ENCODE measurements at regions not wholly inside any gene's neighbourhood (a gene's known extent, or its start where the extent isn't known, plus 50 kb on each side); places are given as distances from the start of the nearest gene placed in this dataset.

DNA sequence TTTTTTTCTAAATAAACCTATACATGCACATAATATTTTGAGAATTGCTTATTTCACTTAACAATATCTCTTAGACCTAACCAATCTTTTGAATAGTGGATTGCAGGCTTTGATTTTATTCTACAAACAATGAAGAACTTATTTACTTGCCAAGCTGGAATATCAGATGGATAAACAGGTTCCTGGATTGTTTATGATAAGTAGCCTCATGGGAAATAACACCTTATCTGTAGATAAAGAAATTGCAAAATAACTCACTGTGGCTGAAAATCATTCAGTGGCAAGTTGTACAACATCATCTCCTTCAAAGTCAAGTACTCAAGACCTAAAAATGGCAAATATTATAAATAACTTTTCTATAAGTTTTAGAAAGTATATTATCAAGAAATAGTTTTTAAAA lies 335.4 kb upstream of the ATP2B1 start:
- H3K9me3 Mint-ChIP-seq: peaks cover 3% of the 10 kb centered on the region
- H3K36me3 Mint-ChIP-seq (ENCODE audit: low read depth): no peaks in the 10 kb centered on the region
- H3K27me3 Mint-ChIP-seq (ENCODE audit: low read depth): no peaks in the 10 kb centered on the region
- no peak overlapping the region for H3K4me3 Mint-ChIP-seq
- H3K27ac Mint-ChIP-seq: no peak overlapping the region
- H3K4me1 Mint-ChIP-seq: no peaks in the 10 kb centered on the region
- TF ChIP-seq, protein P1, sequence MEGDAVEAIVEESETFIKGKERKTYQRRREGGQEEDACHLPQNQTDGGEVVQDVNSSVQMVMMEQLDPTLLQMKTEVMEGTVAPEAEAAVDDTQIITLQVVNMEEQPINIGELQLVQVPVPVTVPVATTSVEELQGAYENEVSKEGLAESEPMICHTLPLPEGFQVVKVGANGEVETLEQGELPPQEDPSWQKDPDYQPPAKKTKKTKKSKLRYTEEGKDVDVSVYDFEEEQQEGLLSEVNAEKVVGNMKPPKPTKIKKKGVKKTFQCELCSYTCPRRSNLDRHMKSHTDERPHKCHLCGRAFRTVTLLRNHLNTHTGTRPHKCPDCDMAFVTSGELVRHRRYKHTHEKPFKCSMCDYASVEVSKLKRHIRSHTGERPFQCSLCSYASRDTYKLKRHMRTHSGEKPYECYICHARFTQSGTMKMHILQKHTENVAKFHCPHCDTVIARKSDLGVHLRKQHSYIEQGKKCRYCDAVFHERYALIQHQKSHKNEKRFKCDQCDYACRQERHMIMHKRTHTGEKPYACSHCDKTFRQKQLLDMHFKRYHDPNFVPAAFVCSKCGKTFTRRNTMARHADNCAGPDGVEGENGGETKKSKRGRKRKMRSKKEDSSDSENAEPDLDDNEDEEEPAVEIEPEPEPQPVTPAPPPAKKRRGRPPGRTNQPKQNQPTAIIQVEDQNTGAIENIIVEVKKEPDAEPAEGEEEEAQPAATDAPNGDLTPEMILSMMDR (IDR thresholded peaks at IDR 0.05; ENCODE audit: unreplicated experiment in 3 of 3): no peak

DNA sequence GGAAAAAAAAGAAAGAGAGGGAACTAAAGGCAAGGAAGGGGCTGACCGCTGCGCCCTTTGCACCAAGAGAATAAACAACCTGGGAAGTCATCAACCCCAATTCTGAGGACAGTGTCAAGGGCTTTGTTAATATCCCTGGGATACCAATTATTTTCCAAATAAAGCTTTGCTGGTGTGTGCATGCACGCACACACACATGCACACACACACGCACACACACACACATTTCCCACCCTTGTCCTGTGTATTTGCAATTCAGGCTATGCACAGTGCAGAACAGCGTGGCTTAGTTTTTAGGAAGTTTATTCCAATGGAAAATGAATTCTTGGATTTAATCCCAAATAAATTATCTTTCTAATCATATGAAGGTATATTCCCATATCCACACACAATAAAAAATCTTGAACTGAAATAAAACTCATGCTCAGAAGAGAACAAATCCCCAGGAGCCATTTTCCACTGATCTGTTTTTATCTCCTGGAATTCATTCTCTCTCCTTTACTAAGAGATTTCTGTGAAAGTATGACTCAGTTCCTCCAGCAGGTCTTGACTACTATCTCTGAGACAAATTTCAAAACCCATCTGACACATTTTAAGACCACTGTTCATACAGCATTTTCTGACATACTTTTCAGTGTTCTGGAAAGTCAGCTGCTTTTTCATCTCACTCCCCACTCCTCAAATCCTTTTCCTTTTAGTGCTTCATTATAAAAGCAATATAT lies 334.4 kb upstream of the ATP2B1 start:
- peaks cover under 1% of the 10 kb centered on the region for H3K4me1 Mint-ChIP-seq
- H3K36me3 Mint-ChIP-seq (ENCODE audit: low read depth): no peaks in the 10 kb centered on the region
- no peak overlapping the region for H3K27ac Mint-ChIP-seq
- H3K4me3 Mint-ChIP-seq: no peak overlapping the region
- H3K27me3 Mint-ChIP-seq (ENCODE audit: low read depth): no peaks in the 10 kb centered on the region
- peaks cover 3% of the 10 kb centered on the region for H3K9me3 Mint-ChIP-seq
- TF ChIP-seq, protein P1 (IDR thresholded peaks at IDR 0.05; ENCODE audit: unreplicated experiment in 3 of 3): no peak

DNA sequence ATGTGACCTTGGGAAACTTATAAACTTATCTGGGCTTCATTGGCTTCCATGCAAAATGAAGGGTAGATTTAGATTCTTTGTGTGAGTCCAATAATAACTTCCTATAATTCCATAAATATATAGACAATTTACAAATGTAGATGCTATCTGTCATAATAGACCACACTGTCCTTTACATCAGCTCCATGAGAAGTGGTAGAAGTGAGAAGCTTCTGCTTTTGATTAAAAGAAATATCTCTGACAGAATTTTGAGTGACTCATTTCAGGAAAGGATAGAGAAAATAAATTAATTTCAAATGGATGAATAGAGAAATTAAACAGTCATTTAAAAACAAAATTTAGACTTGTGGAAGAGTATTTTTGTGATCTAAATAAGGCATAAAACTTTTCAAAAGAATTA lies 329.7 kb upstream of the ATP2B1 start:
- Mint-ChIP-seq H3K36me3 (ENCODE audit: low read depth) (peaks cover 4% of the 10 kb centered on the region), H3K27me3 (ENCODE audit: low read depth) (no peaks in the 10 kb centered on the region), H3K4me3 (no peak overlapping the region), H3K27ac (peak overlapping the region in 2 of 3 experiments; percentile 47 to 59), H3K9me3 (peaks cover 7% of the 10 kb centered on the region), H3K4me1 (peaks cover 13% of the 10 kb centered on the region)
- TF ChIP-seq, protein P1 (IDR thresholded peaks at IDR 0.05; ENCODE audit: unreplicated experiment in 3 of 3): no peak

DNA sequence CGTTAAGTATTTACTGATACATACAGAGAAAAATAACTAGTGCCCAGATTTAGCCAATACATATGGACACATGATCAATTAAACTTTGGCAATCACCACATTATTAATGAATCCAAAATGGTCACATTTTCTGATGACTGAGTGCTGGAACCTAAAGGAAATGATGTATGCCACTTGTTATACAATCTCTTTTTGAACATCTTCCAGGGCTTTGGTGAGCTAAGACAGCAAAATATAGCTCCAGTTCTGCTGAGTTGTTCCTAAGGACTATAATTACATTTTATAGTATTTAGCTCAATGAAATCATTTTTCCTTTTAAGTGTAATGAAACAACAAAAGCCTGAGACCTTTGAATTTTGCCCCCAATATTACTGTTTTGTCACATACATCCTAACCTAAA lies 329.1 kb upstream of the ATP2B1 start:
- Mint-ChIP-seq H3K4me1 (peaks cover 13% of the 10 kb centered on the region), H3K36me3 (ENCODE audit: low read depth) (peaks cover 4% of the 10 kb centered on the region), H3K27ac (peak overlapping the region; percentile 44 to 59 (median 47)), H3K27me3 (ENCODE audit: low read depth) (no peaks in the 10 kb centered on the region), H3K9me3 (peaks cover 7% of the 10 kb centered on the region), H3K4me3 (no peak overlapping the region)
- TF ChIP-seq, protein P1 (IDR thresholded peaks at IDR 0.05; ENCODE audit: unreplicated experiment in 3 of 3): no peak

DNA sequence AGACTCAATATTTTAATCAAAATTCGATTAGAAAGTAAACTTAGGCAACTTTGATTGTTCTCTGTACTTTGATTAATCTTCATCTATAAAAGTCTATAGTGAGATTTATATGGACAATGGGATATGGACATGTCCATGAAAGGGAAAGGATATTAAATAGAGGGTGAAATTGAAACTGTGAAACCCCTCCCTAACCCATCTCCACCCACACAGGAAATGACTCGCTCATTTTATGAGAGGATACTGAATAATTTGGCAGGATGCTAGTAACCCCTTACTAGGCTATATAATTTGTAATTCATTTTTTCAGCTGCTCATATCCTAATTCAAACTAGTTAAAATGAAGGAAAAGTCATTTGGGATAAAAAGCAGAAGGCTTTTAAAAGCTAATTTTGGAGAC lies 328.0 kb upstream of the ATP2B1 start:
- H3K27ac Mint-ChIP-seq: peak overlapping the region in 2 of 3 experiments; percentile 41 to 47
- no peaks in the 10 kb centered on the region for H3K27me3 Mint-ChIP-seq (ENCODE audit: low read depth)
- H3K4me3 Mint-ChIP-seq: no peak overlapping the region
- H3K9me3 Mint-ChIP-seq: peaks cover 7% of the 10 kb centered on the region
- TF ChIP-seq, protein P1 (IDR thresholded peaks at IDR 0.05; ENCODE audit: unreplicated experiment in 3 of 3): no peak
- H3K4me1 Mint-ChIP-seq: peaks cover 13% of the 10 kb centered on the region
- H3K36me3 Mint-ChIP-seq (ENCODE audit: low read depth): peaks cover 4% of the 10 kb centered on the region

DNA sequence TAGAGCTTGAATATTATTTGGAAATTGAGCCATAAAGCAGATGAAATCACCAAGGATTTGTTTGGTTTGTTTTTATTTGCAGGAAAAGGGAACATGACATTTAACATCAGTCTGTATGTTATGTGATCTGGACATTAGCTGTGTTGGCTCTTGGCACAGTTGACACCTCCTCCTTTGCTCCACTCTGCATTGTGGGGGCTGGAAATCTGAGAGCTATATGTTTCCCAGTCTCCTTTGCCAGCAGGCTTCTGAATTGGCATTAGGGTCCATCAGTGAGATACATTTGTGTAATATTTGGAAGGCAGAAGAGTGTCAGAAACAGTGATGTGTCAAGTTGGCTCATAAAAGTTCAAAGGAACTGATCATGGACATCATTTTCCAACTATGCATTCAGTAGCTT lies 322.1 kb upstream of the ATP2B1 start:
- Mint-ChIP-seq H3K36me3 (ENCODE audit: low read depth) (peaks cover 4% of the 10 kb centered on the region), H3K4me3 (no peak overlapping the region), H3K4me1 (peaks cover 35% of the 10 kb centered on the region), H3K27ac (no peak overlapping the region), H3K27me3 (ENCODE audit: low read depth) (no peaks in the 10 kb centered on the region), H3K9me3 (peaks cover 7% of the 10 kb centered on the region)
- TF ChIP-seq, protein P1 (IDR thresholded peaks at IDR 0.05; ENCODE audit: unreplicated experiment in 3 of 3): no peak

Data from nephron (organoid).